ENCODE measurements at regions not wholly inside any gene's neighbourhood (a gene's known extent, or its start where the extent isn't known, plus 50 kb on each side); places are given as distances from the start of the nearest gene placed in this dataset.

- no peak overlapping the region for H3K4me3 ChIP-seq
- H3K27me3 ChIP-seq: no peaks in the 10 kb centered on the region
- H3K4me1 ChIP-seq: no peaks in the 10 kb centered on the region
- no peaks in the 10 kb centered on the region for H3K9me3 ChIP-seq
- no peaks in the 10 kb centered on the region for H3K36me3 ChIP-seq
- 89% methylated on average over 5 of the region's 14 CpGs for WGBS (ENCODE audit: insufficient coverage, low coverage, low lambda C conversion rate, missing lambda C conversion rate)
- DNase-seq (peak in 1 of 3 donors; percentile 18), ATAC-seq (no peak)
- H3K27ac ChIP-seq: no peak overlapping the region
- no peak for TF ChIP-seq CTCF (IDR thresholded peaks at IDR 0.05)
- TF ChIP-seq POLR2A (IDR thresholded peaks at IDR 0.05): no peak
- intact Hi-C loops (cut with DNase I): no loop called here
These were observed 109.0 kb upstream of the B3GAT1 start for GRCh38 chr11:134521001-134521400.

- intact Hi-C loops (cut with DNase I): no loop called here
- ATAC-seq: no peak
- WGBS (ENCODE audit: insufficient coverage, low coverage, low lambda C conversion rate, missing lambda C conversion rate): 50% methylated on average over 7 of the region's 7 CpGs
- no peaks in the 10 kb centered on the region for H3K9me3 ChIP-seq
- TF ChIP-seq CTCF (IDR thresholded peaks at IDR 0.05): no peak
- no peak for TF ChIP-seq POLR2A (IDR thresholded peaks at IDR 0.05)
- H3K4me3 ChIP-seq: no peak overlapping the region
- no peaks in the 10 kb centered on the region for H3K36me3 ChIP-seq
- H3K4me1 ChIP-seq: no peaks in the 10 kb centered on the region
- no peak overlapping the region for H3K27ac ChIP-seq
- H3K27me3 ChIP-seq: no peaks in the 10 kb centered on the region
- DNase-seq: peak in 1 of 3 donors; percentile 11
These were observed 107.7 kb upstream of the B3GAT1 start for GRCh38 chr11:134519788-134520187.

GRCh38 chr11:134519390-134519750 lies 107.3 kb upstream of the B3GAT1 start:
- Histone ChIP-seq H3K27ac (no peak overlapping the region), H3K36me3 (no peaks in the 10 kb centered on the region), H3K4me1 (no peaks in the 10 kb centered on the region), H3K27me3 (no peaks in the 10 kb centered on the region), H3K4me3 (no peak overlapping the region), H3K9me3 (no peaks in the 10 kb centered on the region)
- TF ChIP-seq POLR2A (IDR thresholded peaks at IDR 0.05) (no peak), CTCF (IDR thresholded peaks at IDR 0.05) (no peak)
- intact Hi-C loops (cut with DNase I): no loop called here
- DNase-seq: no peak
- ATAC-seq: no peak
- WGBS (ENCODE audit: insufficient coverage, low coverage, low lambda C conversion rate, missing lambda C conversion rate): 64% methylated on average over 3 of the region's 6 CpGs

GRCh38 chr11:134518616-134519389 lies 106.8 kb upstream of the B3GAT1 start:
- no peaks in the 10 kb centered on the region for H3K9me3 ChIP-seq
- intact Hi-C loops (cut with DNase I): no loop called here
- DNase-seq (peak in 1 of 3 donors; percentile 43), ATAC-seq (no peak)
- H3K4me3 ChIP-seq: no peak overlapping the region
- H3K27ac ChIP-seq: no peak overlapping the region
- 79% methylated on average over 6 of the region's 20 CpGs for WGBS (ENCODE audit: insufficient coverage, low coverage, low lambda C conversion rate, missing lambda C conversion rate)
- TF ChIP-seq POLR2A (IDR thresholded peaks at IDR 0.05): no peak
- TF ChIP-seq CTCF (IDR thresholded peaks at IDR 0.05): no peak
- no peaks in the 10 kb centered on the region for H3K4me1 ChIP-seq
- H3K27me3 ChIP-seq: no peaks in the 10 kb centered on the region
- H3K36me3 ChIP-seq: no peaks in the 10 kb centered on the region

All from right lobe of liver (tissue), 6 donors.